BLaER1 treated with 17β-estradiol and CSF1 and Interleukin-3, amounts not matched to agents 10 nM and 100 nM (cell line): ENCODE measurements at regions not wholly inside any gene's neighbourhood (a gene's known extent, or its start where the extent isn't known, plus 50 kb on each side); places are given as distances from the start of the nearest gene placed in this dataset.

Experiments
- H3K27ac ChIP-seq, 11 experiments: shearing (Covaris generic); formaldehyde crosslinking; 2 replicates each; pipeline ENCODE4 v1.8.1; 2022
- H3K27me3 ChIP-seq, 11 experiments: shearing (Covaris generic); formaldehyde crosslinking; 2 replicates each; pipeline ENCODE4 v1.8.1; 2022
- H3K36me3 ChIP-seq, 11 experiments: shearing (Covaris generic); formaldehyde crosslinking; 2 replicates each; pipeline ENCODE4 v1.8.1; 2022
- H3K4me1 ChIP-seq, 10 experiments: shearing (Covaris generic); formaldehyde crosslinking; 2 replicates each; pipeline ENCODE4 v1.8.1; 2022
- H3K4me2 ChIP-seq, 11 experiments: shearing (Covaris generic); formaldehyde crosslinking; 2 replicates each; pipeline ENCODE4 v1.8.1; 2022
- H3K4me3 ChIP-seq, 10 experiments: shearing (Covaris generic); formaldehyde crosslinking; 2 replicates each; pipeline ENCODE4 v1.8.1; 2022
- H3K9ac ChIP-seq, 11 experiments: shearing (Covaris generic); formaldehyde crosslinking; 2 replicates each; pipeline ENCODE4 v1.8.1; 2022
- H3K9me3 ChIP-seq, 11 experiments: shearing (Covaris generic); formaldehyde crosslinking; replicated peaks in 1 of 11; 2 replicates each; pipeline ENCODE4 v1.8.1; 2022
- H4K20me1 ChIP-seq, 11 experiments: shearing (Covaris generic); formaldehyde crosslinking; 2 replicates each; pipeline ENCODE4 v1.8.1; 2022
- Cebpa-rat ChIP-seq, 11 experiments: shearing (Covaris generic); IDR thresholded peaks; 2 replicates each; pipeline ENCODE4 v1.8.1; 2022

- Histone ChIP-seq H3K27ac (no peak overlapping the region), H3K9me3 (0 out of 22 replicates have a peak, but pooled peaks cover 0 to 3% (median 0%) of the 10 kb centered on the region in 11 experiments), H3K27me3 (no peaks in the 10 kb centered on the region), H3K4me1 (peaks cover 0 to 7% (median 0%) of the 10 kb centered on the region in 10 experiments; a peak in 3 of 20 replicates), H3K9ac (no peak overlapping the region), H3K4me3 (no peak overlapping the region), H3K36me3 (no peaks in the 10 kb centered on the region), H3K4me2 (no peak overlapping the region), H4K20me1 (no peaks in the 10 kb centered on the region)
- no peak for TF ChIP-seq Cebpa-rat (IDR thresholded peaks at IDR 0.05)
Observed at GRCh38 chr5:143700994-143701393, 111.0 kb upstream of the HMHB1 start.

DNA sequence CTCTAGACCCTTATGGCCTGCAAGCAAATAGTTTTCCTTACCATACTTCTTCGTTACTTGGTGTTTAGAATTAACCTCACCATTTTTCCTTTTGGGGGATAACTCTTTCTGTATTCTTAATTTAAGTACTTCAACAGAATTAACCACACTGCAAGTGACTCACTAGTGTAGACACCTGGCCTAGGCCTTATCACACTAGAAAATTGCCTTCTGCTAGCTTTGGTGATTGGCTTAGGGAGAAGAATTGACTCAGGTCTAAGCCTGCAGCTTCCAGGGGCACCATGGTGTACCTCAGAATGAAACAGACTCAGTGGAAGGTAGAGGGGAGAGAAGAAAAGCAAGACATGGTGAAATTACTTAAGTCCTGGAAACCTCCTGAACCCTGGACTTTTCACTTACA lies 112.8 kb upstream of the HMHB1 start:
- Histone ChIP-seq H3K36me3 (no peaks in the 10 kb centered on the region), H3K9ac (no peak overlapping the region), H3K27ac (no peak overlapping the region), H3K9me3 (0 out of 22 replicates have a peak, but pooled peaks cover 0 to 5% (median 0%) of the 10 kb centered on the region in 11 experiments), H3K4me2 (peak overlapping the region in 2 of 11 experiments; percentile 29; a peak in 2 of 22 replicates), H3K27me3 (no peaks in the 10 kb centered on the region), H4K20me1 (no peaks in the 10 kb centered on the region), H3K4me1 (peaks cover 0 to 7% (median 0%) of the 10 kb centered on the region in 10 experiments; a peak in 3 of 20 replicates), H3K4me3 (no peak overlapping the region)
- no peak for TF ChIP-seq Cebpa-rat (IDR thresholded peaks at IDR 0.05)

DNA sequence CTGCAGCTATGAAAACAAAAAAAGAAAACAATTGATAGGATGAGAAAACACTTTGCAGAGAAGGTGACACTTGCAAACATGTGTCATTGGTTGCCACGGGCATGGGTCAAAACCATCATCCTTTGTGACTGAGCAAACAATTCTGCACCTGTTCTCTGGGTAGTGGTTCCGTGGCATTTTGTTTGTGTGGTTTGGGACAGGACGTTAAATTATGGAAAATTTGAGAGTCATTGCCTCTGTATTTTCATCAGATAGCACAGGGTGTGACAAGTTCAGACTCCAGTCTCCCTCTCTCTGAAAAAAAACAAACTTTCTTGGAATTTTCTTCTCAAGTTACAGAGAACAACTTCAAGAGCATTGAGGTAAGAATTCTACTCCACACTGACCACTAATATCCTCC lies 113.4 kb upstream of the HMHB1 start:
- Histone ChIP-seq H3K4me3 (no peak overlapping the region), H3K36me3 (no peaks in the 10 kb centered on the region), H3K4me2 (peak overlapping the region in 2 of 11 experiments; percentile 29; a peak in 4 of 22 replicates), H3K27me3 (no peaks in the 10 kb centered on the region), H3K4me1 (peaks cover 0 to 7% (median 0%) of the 10 kb centered on the region in 10 experiments; a peak in 3 of 20 replicates), H3K9ac (no peak overlapping the region), H3K9me3 (0 out of 22 replicates have a peak, but pooled peaks cover 0 to 5% (median 0%) of the 10 kb centered on the region in 11 experiments), H3K27ac (no peak overlapping the region), H4K20me1 (no peaks in the 10 kb centered on the region)
- no peak for TF ChIP-seq Cebpa-rat (IDR thresholded peaks at IDR 0.05)

- no peaks in the 10 kb centered on the region for H4K20me1 ChIP-seq
- H3K27me3 ChIP-seq, result no peaks in the 10 kb centered on the region
- no peak overlapping the region for H3K9ac ChIP-seq
- no peak overlapping the region for H3K4me3 ChIP-seq
- TF ChIP-seq Cebpa-rat (IDR thresholded peaks at IDR 0.05), result no peak
- peaks cover 0 to 7% (median 0%) of the 10 kb centered on the region in 10 experiments; a peak in 3 of 20 replicates for H3K4me1 ChIP-seq
- H3K27ac ChIP-seq, result no peak overlapping the region
- H3K9me3 ChIP-seq, result 0 out of 22 replicates have a peak, but pooled peaks cover 0 to 5% (median 0%) of the 10 kb centered on the region in 11 experiments
- H3K36me3 ChIP-seq, result no peaks in the 10 kb centered on the region
- H3K4me2 ChIP-seq, result no peak overlapping the region
Observed at GRCh38 chr5:143696921-143697320, 115.0 kb upstream of the HMHB1 start.

- Histone ChIP-seq H3K4me2 (no peak overlapping the region), H3K4me3 (no peak overlapping the region), H3K36me3 (no peaks in the 10 kb centered on the region), H4K20me1 (no peaks in the 10 kb centered on the region), H3K4me1 (peaks cover 0 to 7% (median 0%) of the 10 kb centered on the region in 10 experiments; a peak in 3 of 20 replicates), H3K9ac (no peak overlapping the region), H3K27ac (no peak overlapping the region), H3K9me3 (peaks cover 0 to 5% (median 0%) of the 10 kb centered on the region in 11 experiments; a peak in 1 of 22 replicates), H3K27me3 (no peaks in the 10 kb centered on the region)
- no peak for TF ChIP-seq Cebpa-rat (IDR thresholded peaks at IDR 0.05)
Observed at GRCh38 chr5:143695941-143696340, 116.0 kb upstream of the HMHB1 start.

GRCh38 chr5:143695244-143695864 lies 116.6 kb upstream of the HMHB1 start:
- Histone ChIP-seq H3K4me2 (no peak overlapping the region), H3K4me1 (peaks cover 0 to 7% (median 0%) of the 10 kb centered on the region in 10 experiments; a peak in 3 of 20 replicates), H3K36me3 (no peaks in the 10 kb centered on the region), H3K9ac (no peak overlapping the region), H3K9me3 (peaks cover 0 to 11% (median under 1%) of the 10 kb centered on the region in 11 experiments; a peak in 5 of 22 replicates), H3K4me3 (no peak overlapping the region), H3K27me3 (no peaks in the 10 kb centered on the region), H3K27ac (no peak overlapping the region), H4K20me1 (no peaks in the 10 kb centered on the region)
- no peak for TF ChIP-seq Cebpa-rat (IDR thresholded peaks at IDR 0.05)

DNA sequence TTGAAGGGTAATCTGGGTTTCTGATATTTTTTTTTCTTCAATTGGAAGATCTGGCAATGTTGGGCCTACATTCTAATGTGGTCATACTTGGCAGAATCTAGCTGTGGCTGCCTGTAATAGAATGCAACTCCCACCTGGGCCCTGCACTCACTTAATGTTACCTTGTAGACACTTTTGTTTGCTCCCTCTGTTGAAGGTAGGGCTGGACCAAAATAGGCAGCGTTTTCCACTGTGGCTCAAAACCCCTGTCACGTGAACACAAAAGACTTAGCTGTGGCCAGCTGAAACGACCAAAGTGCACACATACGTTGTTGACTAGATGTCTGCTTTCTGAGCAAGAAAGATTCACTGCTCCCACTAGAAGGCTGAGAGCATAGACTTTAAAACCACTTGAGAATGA lies 117.6 kb upstream of the HMHB1 start:
- no peaks in the 10 kb centered on the region for H4K20me1 ChIP-seq
- no peak overlapping the region for H3K9ac ChIP-seq
- H3K27ac ChIP-seq, result no peak overlapping the region
- H3K9me3 ChIP-seq, result peaks cover 0 to 17% (median 10%) of the 10 kb centered on the region in 11 experiments; a peak in 12 of 22 replicates
- H3K4me2 ChIP-seq, result no peak overlapping the region
- TF ChIP-seq Cebpa-rat (IDR thresholded peaks at IDR 0.05), result no peak
- H3K4me3 ChIP-seq, result no peak overlapping the region
- no peaks in the 10 kb centered on the region for H3K36me3 ChIP-seq
- no peaks in the 10 kb centered on the region for H3K27me3 ChIP-seq
- peaks cover 0 to 7% (median 0%) of the 10 kb centered on the region in 10 experiments; a peak in 3 of 20 replicates for H3K4me1 ChIP-seq

DNA sequence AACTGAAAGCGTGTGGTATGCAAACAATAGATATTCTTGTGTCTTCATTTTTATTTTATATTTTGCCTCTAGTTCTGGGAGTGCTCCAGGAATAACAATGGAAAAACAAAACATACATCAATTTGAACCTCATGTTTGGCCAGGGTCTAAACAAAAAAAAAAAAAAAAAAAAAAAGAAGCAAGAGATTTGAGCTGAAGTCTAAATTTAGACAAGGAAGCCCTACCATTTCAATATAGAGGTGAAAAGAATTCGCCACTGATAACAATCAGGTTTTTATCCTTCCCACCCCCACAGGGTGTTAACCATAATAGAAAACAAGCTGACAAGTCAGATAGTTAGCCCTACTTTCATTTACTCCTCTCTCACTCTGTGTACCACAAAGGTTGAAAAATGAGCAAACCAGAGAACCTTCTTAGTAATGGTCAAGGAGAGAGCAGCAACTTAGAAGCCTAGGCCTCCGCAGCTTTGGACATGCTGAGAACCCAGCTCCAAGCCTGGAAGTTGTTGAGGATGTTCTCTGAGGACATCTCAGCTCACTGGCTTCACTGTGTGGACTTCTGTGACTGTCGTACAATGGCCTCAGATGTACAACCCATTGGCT lies 118.2 kb upstream of the HMHB1 start:
- TF ChIP-seq Cebpa-rat (IDR thresholded peaks at IDR 0.05), result no peak
- Histone ChIP-seq H3K4me3 (no peak overlapping the region), H3K36me3 (no peaks in the 10 kb centered on the region), H3K4me1 (peaks cover 0 to 5% (median 0%) of the 10 kb centered on the region in 10 experiments; a peak in 3 of 20 replicates), H3K27ac (no peak overlapping the region), H3K9ac (no peak overlapping the region), H3K9me3 (peaks cover 0 to 23% (median 14%) of the 10 kb centered on the region in 11 experiments; a peak in 13 of 22 replicates), H4K20me1 (no peaks in the 10 kb centered on the region), H3K4me2 (no peak overlapping the region), H3K27me3 (no peaks in the 10 kb centered on the region)

DNA sequence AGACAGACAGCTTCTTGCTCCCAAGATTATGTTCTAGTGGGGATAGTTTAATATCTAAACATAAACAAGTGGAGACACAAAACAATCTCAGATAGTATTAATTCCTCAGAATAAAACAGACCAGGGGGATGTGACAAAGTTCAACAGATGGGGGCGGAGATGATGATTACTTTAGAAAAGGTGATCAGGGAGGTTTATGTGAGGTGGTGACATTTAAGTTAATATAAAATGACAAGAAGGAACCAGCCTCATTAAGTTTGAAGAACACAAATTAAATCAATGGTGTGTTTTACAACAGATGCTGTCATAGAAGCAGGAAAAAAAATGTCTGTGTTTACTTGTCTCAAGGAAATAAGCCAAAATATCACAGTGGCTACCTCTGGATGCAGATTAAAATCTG lies 119.6 kb upstream of the HMHB1 start:
- Histone ChIP-seq H3K9ac (no peak overlapping the region), H3K27me3 (no peaks in the 10 kb centered on the region), H3K4me2 (no peak overlapping the region), H3K4me1 (no peaks in the 10 kb centered on the region), H3K27ac (no peak overlapping the region), H4K20me1 (no peaks in the 10 kb centered on the region), H3K9me3 (peaks cover 0 to 31% (median 16%) of the 10 kb centered on the region in 11 experiments; a peak in 13 of 22 replicates), H3K36me3 (no peaks in the 10 kb centered on the region), H3K4me3 (no peak overlapping the region)
- TF ChIP-seq Cebpa-rat (IDR thresholded peaks at IDR 0.05), result no peak
